CD4-positive, alpha-beta T cell treated with Interleukin-4 for 4 hours (primary cell): ENCODE measurements at regions not wholly inside any gene's neighbourhood (a gene's known extent, or its start where the extent isn't known, plus 50 kb on each side); places are given as distances from the start of the nearest gene placed in this dataset.

Experiments used
- DNase-seq: peaks from one replicate; pipeline ENCODE4 v3.0.0-alpha.2; 2020

GRCh38 chr12:123100882-123101281, 50.0 kb downstream of the PITPNM2 start:
- no peak for DNase-seq

GRCh38 chr12:123100450-123100849, 50.4 kb downstream of the PITPNM2 start:
- no peak for DNase-seq

- DNase-seq: no peak
Observed at GRCh38 chr12:123099560-123100192, 51.2 kb downstream of the PITPNM2 start.

DNA sequence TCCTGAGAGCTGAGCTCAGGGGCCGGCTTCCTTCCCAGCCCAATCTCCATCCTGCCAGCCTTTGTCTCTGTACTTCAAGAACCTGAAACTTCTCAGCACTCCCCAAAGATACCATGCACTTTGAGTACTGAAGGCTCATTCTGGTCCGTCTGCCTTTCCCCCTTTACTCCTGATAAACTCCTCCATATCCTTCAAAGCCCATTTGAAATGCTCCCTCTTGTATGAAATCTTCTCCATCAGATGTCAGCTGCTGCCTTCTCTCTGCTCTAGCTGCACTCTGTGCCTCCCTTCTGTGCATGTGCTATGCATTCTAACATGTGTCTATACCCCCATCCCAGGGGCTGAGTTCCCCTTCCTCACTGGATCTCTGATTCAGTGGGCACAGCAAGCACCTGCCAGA, 52.1 kb downstream of the PITPNM2 start:
- no peak for DNase-seq

DNA sequence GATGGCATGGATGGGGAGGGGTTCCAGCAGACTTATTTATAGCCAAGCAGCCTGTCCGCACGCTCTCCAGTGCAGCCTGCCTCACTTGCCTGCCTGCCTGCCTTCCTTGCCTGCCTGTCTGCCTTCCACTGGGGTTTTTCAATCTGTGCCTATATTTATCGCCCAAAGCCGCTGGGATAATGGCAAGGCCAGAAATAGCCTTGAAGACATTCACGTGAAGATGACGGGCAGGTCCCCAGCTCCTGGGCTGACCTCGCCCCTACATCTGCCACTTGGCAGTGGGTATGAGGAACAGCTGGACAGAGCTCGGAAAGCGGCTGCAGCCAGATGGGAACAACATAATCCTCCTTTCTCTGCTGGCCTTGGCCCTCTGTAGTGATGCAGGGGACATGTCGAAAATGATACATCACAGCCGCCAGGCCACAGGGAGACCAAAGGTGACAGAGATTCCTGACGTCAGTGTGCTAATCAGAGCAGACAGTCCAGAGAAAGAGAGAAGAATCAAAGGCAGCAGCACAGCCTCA, 53.3 kb downstream of the PITPNM2 start:
- no peak for DNase-seq

- no peak for DNase-seq
Observed at GRCh38 chr12:123096741-123097140, 54.1 kb downstream of the PITPNM2 start.

GRCh38 chr12:123096182-123096581, 54.7 kb downstream of the PITPNM2 start:
- no peak for DNase-seq

DNA sequence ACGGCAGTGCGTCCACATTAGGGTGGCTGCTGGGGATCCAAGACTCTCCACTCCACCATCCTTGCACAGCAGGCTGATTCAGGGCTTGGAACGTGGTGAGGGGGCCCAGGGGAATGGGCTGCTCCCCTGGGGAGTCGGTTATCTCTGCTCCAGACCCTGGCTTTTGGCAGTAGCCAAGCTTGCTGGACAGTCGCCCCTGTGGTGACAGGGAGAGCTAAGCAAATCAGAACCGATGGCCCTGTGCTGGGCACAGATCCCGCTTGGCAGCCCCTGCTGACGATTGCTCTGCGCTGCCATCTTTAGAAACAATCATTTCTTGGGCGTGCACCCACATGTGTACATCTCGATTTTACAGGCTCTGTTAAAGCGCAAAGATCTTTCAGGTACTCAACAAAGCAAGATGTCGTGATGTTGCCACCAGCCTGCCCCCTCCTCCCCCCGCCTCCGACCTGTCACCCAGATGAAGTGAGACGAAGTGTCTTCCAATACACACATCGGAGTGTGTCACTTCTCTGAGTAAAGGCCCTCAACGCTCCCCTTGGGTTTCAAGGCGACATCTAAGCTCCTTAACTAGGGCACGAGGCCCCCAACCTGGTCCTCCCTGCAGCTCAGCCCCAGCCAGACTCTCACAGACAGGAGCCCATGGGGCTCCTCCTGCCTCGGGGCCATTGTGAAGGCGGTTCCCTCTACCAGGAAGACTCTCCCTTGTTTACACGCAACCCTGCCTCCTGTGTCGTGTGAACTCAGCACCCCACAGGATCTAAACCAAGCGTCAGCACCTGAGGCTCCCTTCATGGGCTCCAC, 55.6 kb downstream of the PITPNM2 start:
- DNase-seq: no peak

DNA sequence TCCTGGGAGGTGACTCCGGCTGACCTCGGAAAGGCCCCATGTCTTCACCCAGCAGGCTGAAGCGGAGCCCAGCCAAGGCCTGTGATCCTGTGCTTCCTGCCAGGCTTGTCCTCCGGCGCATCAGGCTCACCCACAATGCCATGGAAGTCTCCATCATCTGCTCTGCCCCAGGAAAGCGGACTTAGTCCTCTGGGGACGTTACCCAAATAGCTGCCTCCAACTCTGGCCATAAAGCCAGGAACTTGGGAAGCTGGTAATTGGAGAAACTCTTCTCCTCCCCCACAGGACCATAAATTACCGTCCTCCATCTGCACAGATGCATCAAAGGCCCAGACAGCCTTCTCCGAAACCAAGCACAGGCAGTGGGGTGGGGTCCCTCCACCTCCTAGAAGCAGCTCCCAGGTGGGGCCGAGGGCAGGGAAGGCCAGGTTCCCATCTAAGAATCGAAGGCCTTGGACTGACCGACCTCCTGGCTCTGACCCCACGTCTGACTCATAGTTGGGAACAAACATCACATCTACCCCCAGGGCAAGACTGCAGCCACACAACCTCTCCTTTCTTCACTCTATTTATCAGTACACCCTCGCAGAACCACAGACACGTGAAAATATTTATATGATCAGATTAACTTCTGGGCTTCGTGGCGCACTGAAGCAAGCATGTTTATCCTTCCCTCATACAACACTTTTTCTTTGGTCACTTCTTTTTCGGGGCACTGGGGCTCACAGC, 56.4 kb downstream of the PITPNM2 start:
- DNase-seq: no peak

GRCh38 chr12:123092866-123093265, 58.0 kb downstream of the PITPNM2 start:
- no peak for DNase-seq

DNA sequence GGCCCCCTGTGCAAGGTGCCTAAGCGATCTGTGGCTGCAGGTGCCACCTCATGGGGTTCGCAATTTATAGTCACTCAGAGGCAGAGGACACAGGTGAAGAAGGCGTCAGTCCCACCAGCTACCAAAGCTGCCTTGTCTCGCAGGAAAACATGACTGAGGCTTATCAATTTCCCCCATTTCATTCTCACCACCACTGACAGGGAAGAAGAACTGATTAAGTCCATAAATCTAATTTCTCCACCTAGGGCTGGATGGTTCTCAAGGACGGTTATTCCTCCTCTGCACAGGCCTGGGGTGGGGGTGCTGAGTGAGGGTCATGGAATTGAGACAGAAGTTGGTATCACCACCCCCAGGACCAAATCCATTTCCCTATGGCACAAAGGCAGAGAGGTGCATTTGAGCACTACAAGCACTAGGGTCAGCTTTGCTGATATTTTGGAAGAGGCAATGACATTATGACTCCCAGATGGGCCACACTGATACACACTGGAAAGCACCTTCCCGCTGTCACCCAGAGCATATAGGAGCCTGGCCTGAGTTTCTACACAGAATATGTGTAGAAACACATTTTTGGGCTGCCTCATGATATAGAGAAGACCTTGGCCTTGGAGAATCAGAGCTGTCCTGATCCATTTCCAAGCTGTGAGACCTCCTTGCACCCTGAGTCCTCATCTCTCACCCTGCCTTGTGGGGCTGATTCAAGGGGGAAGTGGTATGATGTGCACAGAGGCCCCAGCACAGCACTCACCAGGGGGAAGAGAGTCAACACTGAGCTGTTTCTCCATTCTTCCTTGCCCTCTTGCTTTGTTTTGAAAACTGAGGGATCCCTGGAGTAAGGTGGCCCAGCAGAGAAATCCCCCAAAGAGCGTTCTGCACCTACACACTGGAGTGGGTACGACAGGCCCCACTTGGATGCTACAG, 59.4 kb downstream of the PITPNM2 start:
- DNase-seq: no peak

GRCh38 chr12:123089631-123090353, 61.1 kb downstream of the PITPNM2 start:
- peak; percentile 17 for DNase-seq

- no peak for DNase-seq
Observed at GRCh38 chr12:123089140-123089539, 61.8 kb downstream of the PITPNM2 start.

- no peak for DNase-seq
Observed at GRCh38 chr12:123085730-123086487, 65.0 kb downstream of the PITPNM2 start.

GRCh38 chr12:123085066-123085465, 65.8 kb downstream of the PITPNM2 start:
- DNase-seq: no peak

GRCh38 chr12:123083661-123084571, 67.0 kb downstream of the PITPNM2 start:
- DNase-seq: no peak

- no peak for DNase-seq
Observed at GRCh38 chr12:123080634-123081033, 70.3 kb downstream of the PITPNM2 start.

DNA sequence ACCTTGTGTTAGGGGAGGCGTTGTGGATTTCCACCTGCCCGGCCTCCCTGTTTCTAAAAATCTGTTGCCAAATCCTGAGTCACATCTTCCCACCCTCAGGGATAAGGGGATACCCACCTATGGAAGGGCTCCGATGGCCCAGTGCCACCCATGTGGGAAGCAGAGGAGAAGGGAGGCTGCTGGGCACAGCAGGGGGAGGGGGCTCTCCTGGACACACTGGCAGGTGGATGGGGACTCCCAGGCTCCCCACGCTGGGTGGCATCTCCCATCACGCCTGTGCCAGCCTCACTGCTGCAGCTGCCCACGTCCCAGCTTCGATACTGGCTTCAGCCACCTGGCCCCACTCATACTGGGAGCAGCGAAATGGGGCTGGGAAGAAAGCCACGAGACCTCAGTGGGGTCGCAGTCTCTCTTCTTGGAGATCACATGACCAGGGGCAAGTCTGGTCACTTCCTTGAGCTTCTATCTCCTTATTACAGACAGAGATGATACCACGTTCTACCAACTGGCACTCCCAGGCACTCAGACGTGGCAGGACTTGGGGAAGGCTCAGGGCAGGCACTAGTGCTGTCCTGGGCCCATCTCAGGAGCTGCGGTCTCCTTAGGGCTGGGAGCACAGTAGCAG, 72.2 kb downstream of the PITPNM2 start:
- no peak for DNase-seq

DNA sequence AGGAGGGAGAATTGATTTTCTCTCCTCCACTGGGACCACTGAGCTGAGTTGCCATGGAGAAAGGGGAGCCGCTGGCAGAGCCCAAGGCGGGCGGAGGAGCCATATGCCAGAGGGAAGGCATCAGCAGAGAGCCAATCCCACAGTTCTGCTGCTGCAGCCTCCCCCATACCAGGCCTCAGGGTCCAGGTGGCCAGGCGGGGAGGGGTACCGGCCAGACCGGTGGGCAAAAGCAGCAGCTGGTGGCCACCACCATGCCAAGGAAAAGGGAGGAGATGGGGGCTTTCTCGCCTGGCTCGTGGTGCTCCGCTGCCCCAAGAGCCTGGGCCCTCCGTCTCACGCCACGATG, 72.8 kb downstream of the PITPNM2 start:
- DNase-seq: no peak
